Osteocyte (in vitro differentiated cells): ENCODE measurements at regions not wholly inside any gene's neighbourhood (a gene's known extent, or its start where the extent isn't known, plus 50 kb on each side); places are given as distances from the start of the nearest gene placed in this dataset.

Experiments
- DNase-seq: peaks from one replicate; pipeline ENCODE4 v3.0.0; 2021; ENCODE audit warnings: mixed read lengths; ENCODE audit not compliant: unreplicated experiment; ENCODE audit errors: extremely low spot score
- H3K27ac Mint-ChIP-seq: one replicate; pipeline ENCODE4 v1.8.0; 2021; ENCODE audit warnings: mild to moderate bottlenecking, mixed read lengths; ENCODE audit not compliant: unreplicated experiment
- H3K27me3 Mint-ChIP-seq: one replicate; pipeline ENCODE4 v1.8.0; 2021; ENCODE audit warnings: mixed read lengths; ENCODE audit not compliant: unreplicated experiment
- H3K36me3 Mint-ChIP-seq: one replicate; pipeline ENCODE4 v1.8.0; 2021; ENCODE audit warnings: mixed read lengths; ENCODE audit not compliant: unreplicated experiment
- H3K4me1 Mint-ChIP-seq: one replicate; pipeline ENCODE4 v1.8.0; 2021; ENCODE audit warnings: mixed read lengths; ENCODE audit not compliant: unreplicated experiment
- H3K4me3 Mint-ChIP-seq: one replicate; pipeline ENCODE4 v1.8.0; 2021; ENCODE audit warnings: mild to moderate bottlenecking, moderate library complexity, mixed read lengths; ENCODE audit not compliant: unreplicated experiment
- H3K9me3 Mint-ChIP-seq: one replicate; pipeline ENCODE4 v1.8.0; 2021; ENCODE audit warnings: mixed read lengths; ENCODE audit not compliant: unreplicated experiment
- TF ChIP-seq, protein P1 (sequence below): fragments of 200-600 bp; sonication (generic); IDR thresholded peaks from 2 replicates; pipeline ENCODE4 v1.5.0; 2021; ENCODE audit warnings: antibody characterized with exemption, mild to moderate bottlenecking, moderate library complexity

DNA sequence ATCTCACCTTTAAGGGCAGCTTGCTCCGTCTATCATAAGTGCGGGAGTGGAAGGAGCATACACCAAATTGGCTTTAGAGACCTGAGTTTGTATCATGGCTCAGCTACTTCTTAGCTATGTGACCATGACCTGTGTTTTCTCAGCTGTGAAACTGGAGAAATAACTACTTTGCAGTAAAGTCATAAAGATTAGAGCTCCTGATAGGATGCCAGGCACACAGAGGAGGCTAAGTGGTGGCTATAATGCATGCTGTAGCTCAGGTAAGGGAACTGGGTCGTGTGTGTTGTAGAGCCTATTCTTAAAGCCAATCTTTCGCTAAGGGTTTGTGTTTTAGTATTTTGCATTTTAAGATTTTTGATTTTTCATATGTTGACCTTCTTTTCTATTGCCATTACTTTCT, 451.5 kb upstream of the MAN1A1 start:
- Mint-ChIP-seq H3K4me3 (no peak overlapping the region), H3K4me1 (no peaks in the 10 kb centered on the region), H3K36me3 (no peaks in the 10 kb centered on the region), H3K27ac (no peak overlapping the region), H3K9me3 (no peaks in the 10 kb centered on the region), H3K27me3 (no peaks in the 10 kb centered on the region)
- DNase-seq, result no peak
- TF ChIP-seq, protein P1, sequence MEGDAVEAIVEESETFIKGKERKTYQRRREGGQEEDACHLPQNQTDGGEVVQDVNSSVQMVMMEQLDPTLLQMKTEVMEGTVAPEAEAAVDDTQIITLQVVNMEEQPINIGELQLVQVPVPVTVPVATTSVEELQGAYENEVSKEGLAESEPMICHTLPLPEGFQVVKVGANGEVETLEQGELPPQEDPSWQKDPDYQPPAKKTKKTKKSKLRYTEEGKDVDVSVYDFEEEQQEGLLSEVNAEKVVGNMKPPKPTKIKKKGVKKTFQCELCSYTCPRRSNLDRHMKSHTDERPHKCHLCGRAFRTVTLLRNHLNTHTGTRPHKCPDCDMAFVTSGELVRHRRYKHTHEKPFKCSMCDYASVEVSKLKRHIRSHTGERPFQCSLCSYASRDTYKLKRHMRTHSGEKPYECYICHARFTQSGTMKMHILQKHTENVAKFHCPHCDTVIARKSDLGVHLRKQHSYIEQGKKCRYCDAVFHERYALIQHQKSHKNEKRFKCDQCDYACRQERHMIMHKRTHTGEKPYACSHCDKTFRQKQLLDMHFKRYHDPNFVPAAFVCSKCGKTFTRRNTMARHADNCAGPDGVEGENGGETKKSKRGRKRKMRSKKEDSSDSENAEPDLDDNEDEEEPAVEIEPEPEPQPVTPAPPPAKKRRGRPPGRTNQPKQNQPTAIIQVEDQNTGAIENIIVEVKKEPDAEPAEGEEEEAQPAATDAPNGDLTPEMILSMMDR, result no peak

DNA sequence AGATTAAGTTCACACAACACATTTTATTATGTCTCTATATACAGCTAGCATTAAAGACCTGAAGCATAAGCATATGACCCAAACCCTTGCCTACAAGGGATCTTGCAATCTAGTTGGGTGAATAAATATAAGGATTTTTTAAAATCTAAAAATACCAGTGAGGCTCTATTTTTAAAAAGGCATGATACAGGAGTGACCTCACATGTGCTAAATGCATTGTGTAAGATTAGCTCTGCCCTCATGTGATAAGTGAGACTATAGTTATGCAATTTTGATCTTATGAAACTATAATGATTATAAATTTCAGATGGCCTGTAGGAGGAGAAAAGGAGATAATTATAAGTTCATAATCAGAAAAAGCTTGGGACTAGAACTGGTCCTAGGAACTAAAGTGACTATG, 451.0 kb upstream of the MAN1A1 start:
- Mint-ChIP-seq H3K27me3 (no peaks in the 10 kb centered on the region), H3K36me3 (no peaks in the 10 kb centered on the region), H3K27ac (no peak overlapping the region), H3K9me3 (no peaks in the 10 kb centered on the region), H3K4me1 (no peaks in the 10 kb centered on the region), H3K4me3 (no peak overlapping the region)
- DNase-seq, result no peak
- TF ChIP-seq, protein P1, result no peak

DNA sequence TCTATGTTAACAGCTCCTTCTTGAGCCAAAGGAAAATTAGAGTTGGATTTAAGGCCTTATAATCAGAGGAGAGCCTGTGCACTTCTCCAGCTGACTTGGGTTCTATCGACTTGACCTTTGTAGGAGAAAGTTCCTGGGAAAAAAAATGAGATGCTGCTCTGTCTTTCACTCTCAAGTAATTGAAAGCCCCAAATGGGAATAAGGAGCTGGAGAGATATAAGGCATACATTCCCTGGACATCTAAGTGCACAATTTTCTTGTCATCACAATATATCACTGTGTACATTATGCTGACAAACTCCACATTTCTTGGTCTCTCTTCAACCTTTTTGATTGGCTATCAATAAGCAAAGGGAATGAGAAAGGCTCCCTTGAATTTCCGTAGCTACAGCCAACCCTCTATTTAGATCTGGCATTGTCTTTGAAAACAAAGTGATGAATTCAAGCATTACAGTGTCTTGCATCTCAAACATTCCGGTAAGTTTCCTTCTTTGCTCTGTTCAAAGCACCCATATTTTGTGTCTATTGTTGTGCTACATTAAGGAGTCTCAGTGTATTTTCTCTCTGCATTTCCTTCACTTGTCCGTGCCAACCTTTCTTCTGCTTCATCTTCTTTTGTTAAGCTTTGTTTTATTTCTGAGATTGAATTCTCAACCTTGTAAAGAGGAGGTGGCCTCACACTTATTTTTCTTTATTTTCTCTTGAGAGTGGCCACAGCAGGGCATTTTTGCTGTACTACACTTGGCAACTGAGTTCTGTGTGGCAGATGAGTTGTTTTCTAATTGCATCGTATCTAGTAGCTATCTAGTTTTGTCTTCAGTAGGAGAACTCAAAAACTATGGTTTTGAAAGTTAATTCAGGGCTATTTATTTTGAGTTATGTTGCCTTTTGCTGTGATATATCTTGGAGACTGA, 450.3 kb upstream of the MAN1A1 start:
- no peak overlapping the region for H3K4me3 Mint-ChIP-seq
- no peaks in the 10 kb centered on the region for H3K9me3 Mint-ChIP-seq
- H3K36me3 Mint-ChIP-seq, result no peaks in the 10 kb centered on the region
- no peak for DNase-seq
- H3K27me3 Mint-ChIP-seq, result no peaks in the 10 kb centered on the region
- H3K4me1 Mint-ChIP-seq, result no peaks in the 10 kb centered on the region
- no peak overlapping the region for H3K27ac Mint-ChIP-seq
- TF ChIP-seq, protein P1, result no peak

DNA sequence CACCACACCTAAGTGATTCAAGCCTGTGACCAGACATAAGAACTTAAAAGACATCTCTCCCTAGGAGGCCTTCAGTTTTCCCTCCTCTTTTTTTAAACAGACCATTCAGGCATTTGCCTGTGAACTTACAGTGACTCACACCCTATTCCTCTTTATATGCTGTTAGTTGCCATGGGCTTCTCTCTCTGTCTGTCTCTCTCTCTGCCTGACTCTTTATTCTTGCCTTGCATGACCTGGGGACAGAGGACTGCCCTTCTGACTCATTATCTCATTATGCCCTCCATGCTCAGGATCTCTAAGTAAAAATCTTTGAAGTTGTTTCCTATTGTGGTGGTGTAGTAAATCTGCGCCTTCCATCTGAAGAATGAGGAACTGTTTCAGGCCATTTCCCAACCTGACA, 442.2 kb upstream of the MAN1A1 start:
- Mint-ChIP-seq H3K4me3 (no peak overlapping the region), H3K27me3 (peaks cover 2% of the 10 kb centered on the region), H3K9me3 (peaks cover 3% of the 10 kb centered on the region), H3K27ac (no peak overlapping the region), H3K36me3 (no peaks in the 10 kb centered on the region), H3K4me1 (no peaks in the 10 kb centered on the region)
- TF ChIP-seq, protein P1, result no peak
- no peak for DNase-seq

DNA sequence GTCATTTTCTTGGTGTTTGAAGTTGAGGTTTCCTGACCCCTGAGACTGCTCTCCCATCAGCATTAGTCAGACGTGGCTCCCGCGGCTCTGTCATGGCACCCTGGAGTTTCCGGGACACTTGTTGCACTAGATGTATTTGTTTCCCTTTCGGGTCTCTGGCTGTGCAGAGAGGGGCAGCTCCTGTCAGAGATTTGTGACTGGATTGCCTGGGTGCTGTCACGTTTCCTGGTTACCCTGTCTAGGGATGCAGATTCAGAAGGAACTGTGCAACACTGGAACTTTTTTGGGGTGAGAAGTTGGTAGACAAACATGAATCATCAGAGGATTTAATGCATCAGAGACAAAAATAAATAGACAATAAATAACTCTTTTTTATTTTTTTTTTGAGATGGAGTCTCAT, 431.8 kb upstream of the MAN1A1 start:
- no peak overlapping the region for H3K27ac Mint-ChIP-seq
- no peak overlapping the region for H3K4me3 Mint-ChIP-seq
- peaks cover 8% of the 10 kb centered on the region for H3K9me3 Mint-ChIP-seq
- no peak for DNase-seq
- H3K4me1 Mint-ChIP-seq, result no peaks in the 10 kb centered on the region
- H3K27me3 Mint-ChIP-seq, result no peaks in the 10 kb centered on the region
- TF ChIP-seq, protein P1, result no peak
- H3K36me3 Mint-ChIP-seq, result no peaks in the 10 kb centered on the region
